Activated naive CD8-positive, alpha-beta T cell treated with anti-CD3 and anti-CD28 coated beads, Interleukin-2, amount 10 ng/mL, durations not matched to agents 7 days and 5 days (primary cell): ENCODE measurements at regions not wholly inside any gene's neighbourhood (a gene's known extent, or its start where the extent isn't known, plus 50 kb on each side); places are given as distances from the start of the nearest gene placed in this dataset.
"Not testable (repeated sequence)": the region's sequence is repeated elsewhere in the genome, so short reads cannot be mapped to it uniquely, and the experiment has no call there.

Experiments
- ATAC-seq: fragments of 150-1000 bp; cut with Tn5 transposase; one replicate; pipeline ENCODE4 v1.10.0; 2021; ENCODE audit warnings: low read depth, moderate library complexity
- POLR2A ChIA-PET: fragments of 350-600 bp; sonication (Branson Sonifier 250); formaldehyde crosslinking; loops from one replicate; lab custom pipeline; 2021; ENCODE audit warnings: antibody characterized with exemption; lab: Charles Lee
- DNase-seq: peaks from one replicate; pipeline ENCODE4 v3.0.0; 2021
- H3K27ac Mint-ChIP-seq: one replicate; pipeline ENCODE4 v1.8.0; 2022; ENCODE audit warnings: mild to moderate bottlenecking, mixed read lengths
- H3K27me3 Mint-ChIP-seq: one replicate; pipeline ENCODE4 v1.8.0; 2022; ENCODE audit warnings: mild to moderate bottlenecking, moderate library complexity, mixed read lengths
- H3K36me3 Mint-ChIP-seq: one replicate; pipeline ENCODE4 v1.8.0; 2021; ENCODE audit warnings: mild to moderate bottlenecking, mixed read lengths
- H3K4me1 Mint-ChIP-seq: one replicate; pipeline ENCODE4 v1.8.0; 2021; ENCODE audit warnings: mixed read lengths
- H3K4me3 Mint-ChIP-seq: one replicate; pipeline ENCODE4 v1.8.0; 2022; ENCODE audit warnings: mild to moderate bottlenecking, moderate library complexity, mixed read lengths
- H3K9me3 Mint-ChIP-seq: one replicate; pipeline ENCODE4 v1.8.0; 2021; ENCODE audit warnings: mixed read lengths

DNA sequence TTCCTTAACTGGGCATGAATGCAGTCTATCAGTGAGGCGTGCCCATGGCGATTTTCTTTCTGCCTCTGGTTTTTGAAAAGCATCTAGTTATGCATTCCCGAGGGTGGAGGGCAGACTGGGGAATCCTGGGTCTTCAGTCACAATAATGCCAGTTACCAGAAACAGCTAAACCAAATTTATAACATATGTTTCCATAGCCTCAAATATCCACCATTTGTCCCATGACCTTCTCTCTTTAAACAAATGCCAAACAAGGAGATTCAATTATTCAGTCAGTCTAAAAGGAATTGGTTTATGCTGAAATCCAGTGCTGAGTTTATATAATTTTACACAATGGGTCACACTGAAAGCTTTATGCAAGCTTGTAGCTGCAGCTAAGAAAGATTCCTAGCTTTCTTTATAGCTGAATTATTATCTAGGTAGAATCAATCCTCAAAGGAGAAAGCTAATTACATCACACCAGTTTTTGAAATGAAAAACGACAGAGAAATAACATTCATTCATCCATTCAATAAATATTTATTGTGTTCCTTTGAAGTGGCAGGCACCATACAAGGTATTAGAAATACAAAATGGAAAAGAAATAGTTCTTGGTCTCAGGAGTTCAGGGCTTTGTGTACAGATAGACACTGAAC is 131.3 kb upstream of the RAP1B start:
- no peak overlapping the region for H3K27ac Mint-ChIP-seq
- no peak overlapping the region for H3K4me3 Mint-ChIP-seq
- H3K36me3 Mint-ChIP-seq, result peaks cover 15% of the 10 kb centered on the region
- no peak for ATAC-seq
- no peak for DNase-seq
- peaks cover 38% of the 10 kb centered on the region for H3K4me1 Mint-ChIP-seq
- POLR2A ChIA-PET, result interaction anchor here (0.6 kb wide), 1 partner anchor 127 kb away, joined by 4 read pairs; no protein-coding TSS in a partner anchor
- H3K9me3 Mint-ChIP-seq, result peaks cover 12% of the 10 kb centered on the region
- H3K27me3 Mint-ChIP-seq, result no peaks in the 10 kb centered on the region

- no peak for DNase-seq
- peaks cover 38% of the 10 kb centered on the region for H3K4me1 Mint-ChIP-seq
- peaks cover 12% of the 10 kb centered on the region for H3K9me3 Mint-ChIP-seq
- H3K36me3 Mint-ChIP-seq, result peaks cover 15% of the 10 kb centered on the region
- no peak overlapping the region for H3K27ac Mint-ChIP-seq
- H3K27me3 Mint-ChIP-seq, result no peaks in the 10 kb centered on the region
- ATAC-seq, result no peak
- POLR2A ChIA-PET, result interaction anchor here (0.6 kb wide), 1 partner anchor 127 kb away, joined by 4 read pairs; no protein-coding TSS in a partner anchor
- H3K4me3 Mint-ChIP-seq, result no peak overlapping the region
These were observed 130.8 kb upstream of the RAP1B start for GRCh38 chr12:68479896-68480291.

GRCh38 chr12:68480526-68480925 is 130.2 kb upstream of the RAP1B start:
- Mint-ChIP-seq H3K9me3 (peaks cover 12% of the 10 kb centered on the region), H3K36me3 (peaks cover 15% of the 10 kb centered on the region), H3K27ac (peak overlapping the region; percentile 40), H3K4me3 (no peak overlapping the region), H3K27me3 (no peaks in the 10 kb centered on the region), H3K4me1 (peaks cover 38% of the 10 kb centered on the region)
- no peak for ATAC-seq
- no peak for DNase-seq
- POLR2A ChIA-PET, result interaction anchor here (1.2 kb wide), 1 partner anchor 18 kb away, joined by 3 read pairs; no protein-coding TSS in a partner anchor

DNA sequence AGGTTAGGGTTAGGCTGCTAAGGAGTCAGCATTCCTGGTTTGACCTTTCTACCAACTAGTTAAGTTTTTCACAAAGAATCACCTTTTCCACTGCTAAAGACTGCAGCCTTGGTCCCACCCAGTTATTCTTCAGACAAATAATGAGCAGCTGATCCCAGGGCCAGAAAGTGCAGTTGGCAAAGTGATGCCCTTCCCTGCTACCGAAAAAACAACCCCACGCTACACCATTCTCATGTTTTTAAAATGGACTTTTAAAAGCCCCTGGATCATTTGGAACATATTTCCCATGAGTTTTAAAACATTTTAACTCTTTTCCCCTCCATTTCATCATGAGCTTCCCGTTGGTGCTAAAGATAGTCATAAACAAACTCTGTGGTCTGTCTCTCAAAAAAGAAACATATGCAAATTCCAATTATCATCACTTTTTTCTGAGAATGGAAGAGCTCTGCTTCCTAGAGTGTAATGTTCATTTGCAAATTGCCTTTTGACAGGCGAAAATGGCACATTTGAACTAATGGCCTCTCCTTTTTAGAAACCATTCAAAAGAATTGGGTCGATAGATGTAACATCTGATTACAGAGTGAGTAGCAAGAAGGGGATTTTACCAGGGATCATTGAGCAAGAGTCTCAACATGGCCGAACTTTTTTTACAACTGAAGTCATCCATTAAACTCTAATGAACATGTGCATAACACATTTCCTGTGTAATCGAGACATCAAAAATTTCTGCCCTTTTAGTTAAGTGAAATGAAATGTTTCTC is 129.3 kb upstream of the RAP1B start:
- peaks cover 15% of the 10 kb centered on the region for H3K36me3 Mint-ChIP-seq
- DNase-seq, result no peak
- H3K4me3 Mint-ChIP-seq, result peak overlapping the region; percentile 64
- ATAC-seq, result peak; percentile 38
- POLR2A ChIA-PET, result interaction anchor here (0.8 to 1.5 kb wide), 4 partner anchors 18 to 106 kb away, joined by 3 to 6 read pairs (median 4); no protein-coding TSS in a partner anchor
- H3K4me1 Mint-ChIP-seq, result peaks cover 38% of the 10 kb centered on the region
- H3K27me3 Mint-ChIP-seq, result no peaks in the 10 kb centered on the region
- H3K27ac Mint-ChIP-seq, result peak overlapping the region; percentile 86
- peaks cover 12% of the 10 kb centered on the region for H3K9me3 Mint-ChIP-seq

GRCh38 chr12:68482014-68482413 is 128.7 kb upstream of the RAP1B start:
- Mint-ChIP-seq H3K4me1 (peaks cover 34% of the 10 kb centered on the region), H3K9me3 (peaks cover 12% of the 10 kb centered on the region), H3K27ac (peak overlapping the region; percentile 86), H3K36me3 (peaks cover 15% of the 10 kb centered on the region), H3K4me3 (peak overlapping the region; percentile 18), H3K27me3 (no peaks in the 10 kb centered on the region)
- POLR2A ChIA-PET, result interaction anchor here (1.2 to 1.5 kb wide), 4 partner anchors 19 to 117 kb away, joined by 3 to 6 read pairs (median 4); no protein-coding TSS in a partner anchor
- DNase-seq (no peak), ATAC-seq (no peak)

- POLR2A ChIA-PET, result interaction anchor here (0.6 to 1.5 kb wide), 6 partner anchors 23 to 129 kb away, joined by 3 to 6 read pairs (median 4); no protein-coding TSS in a partner anchor
- peak overlapping the region; percentile 2 for H3K4me3 Mint-ChIP-seq
These were observed 128.0 kb upstream of the RAP1B start for GRCh38 chr12:68482660-68483059.

DNA sequence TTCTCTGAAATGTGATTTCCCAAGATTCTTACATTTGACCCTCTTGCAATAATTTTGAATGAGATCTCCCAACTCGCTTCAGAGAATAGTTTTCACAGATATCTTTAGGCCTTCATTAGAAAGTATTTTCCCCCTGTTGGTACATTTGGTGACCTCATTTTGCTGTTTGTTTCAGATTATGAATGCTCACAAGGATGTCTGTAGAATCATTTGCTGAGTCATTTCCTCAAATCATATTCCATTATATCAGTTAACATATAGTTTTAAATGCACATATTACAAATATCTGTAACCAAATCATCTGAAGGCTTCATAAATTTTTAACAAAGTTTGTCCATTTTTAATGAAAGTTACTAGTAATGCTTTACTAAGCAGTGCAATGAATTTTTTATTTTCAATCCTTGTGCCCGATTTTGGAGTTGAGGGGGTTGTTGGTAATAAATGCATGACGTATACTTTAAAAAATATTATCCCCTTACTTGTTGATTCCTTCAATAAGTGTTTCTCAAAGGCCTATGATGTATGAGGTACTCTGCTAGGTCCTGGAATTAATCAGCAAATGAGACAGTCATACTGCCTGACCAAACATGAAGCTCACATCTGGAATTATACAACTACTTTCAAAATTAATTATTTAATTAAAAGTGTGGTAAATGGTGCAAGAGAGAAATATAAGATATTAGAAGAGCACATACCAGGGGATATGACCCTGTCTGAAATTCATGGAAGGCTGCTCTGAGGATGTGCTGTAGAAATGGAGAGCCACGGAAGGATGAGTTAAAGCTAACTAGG is 126.9 kb upstream of the RAP1B start:
- no peak for ATAC-seq
- Mint-ChIP-seq H3K4me3 (no peak overlapping the region), H3K36me3 (peaks cover 15% of the 10 kb centered on the region), H3K4me1 (peaks cover 31% of the 10 kb centered on the region), H3K9me3 (peaks cover 9% of the 10 kb centered on the region), H3K27ac (peak overlapping the region; percentile 6), H3K27me3 (no peaks in the 10 kb centered on the region)
- POLR2A ChIA-PET, result interaction anchor here (0.8 kb wide), 1 partner anchor 128 kb away, joined by 3 read pairs; no protein-coding TSS in a partner anchor
- no peak for DNase-seq

More at GRCh38 chr12:68482660-68483059, 128.0 kb upstream of the RAP1B start:
- Mint-ChIP-seq H3K4me1 (peaks cover 31% of the 10 kb centered on the region), H3K27me3 (no peaks in the 10 kb centered on the region), H3K9me3 (peaks cover 9% of the 10 kb centered on the region), H3K27ac (peak overlapping the region; percentile 65), H3K36me3 (peaks cover 15% of the 10 kb centered on the region)
- ATAC-seq (peak; percentile 62), DNase-seq (no peak)

DNA sequence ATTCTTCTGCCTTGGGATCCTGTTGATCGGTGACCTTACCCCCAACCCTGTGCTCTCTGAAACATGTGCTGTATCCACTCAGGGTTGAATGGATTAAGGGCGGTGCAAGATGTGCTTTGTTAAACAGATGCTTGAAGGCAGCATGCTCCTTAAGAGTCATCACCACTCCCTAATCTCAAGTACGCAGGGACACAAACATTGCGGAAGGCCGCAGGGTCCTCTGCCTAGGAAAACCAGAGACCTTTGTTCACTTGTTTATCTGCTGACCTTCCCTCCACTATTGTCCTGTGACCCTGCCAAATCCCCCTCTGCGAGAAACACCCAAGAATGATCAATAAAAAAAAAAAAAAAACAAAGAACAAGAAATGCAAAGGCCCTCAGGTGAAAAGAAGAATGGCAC is 126.1 kb upstream of the RAP1B start:
- H3K27ac Mint-ChIP-seq, H3K9me3 Mint-ChIP-seq, POLR2A ChIA-PET, DNase-seq, ATAC-seq, H3K27me3 Mint-ChIP-seq, H3K4me3 Mint-ChIP-seq: not testable (repeated sequence)
- H3K4me1 Mint-ChIP-seq, result peaks cover 29% of the 10 kb centered on the region
- H3K36me3 Mint-ChIP-seq, result peaks cover 20% of the 10 kb centered on the region

GRCh38 chr12:68486449-68486848 is 124.2 kb upstream of the RAP1B start:
- H3K4me1 Mint-ChIP-seq, result peaks cover 30% of the 10 kb centered on the region
- H3K4me3 Mint-ChIP-seq, POLR2A ChIA-PET, H3K9me3 Mint-ChIP-seq, ATAC-seq, H3K27me3 Mint-ChIP-seq, H3K27ac Mint-ChIP-seq, DNase-seq: not testable (repeated sequence)
- peaks cover 12% of the 10 kb centered on the region for H3K36me3 Mint-ChIP-seq

- H3K4me3 Mint-ChIP-seq, result peak overlapping the region; percentile 17
- no peak overlapping the region for H3K27ac Mint-ChIP-seq
- POLR2A ChIA-PET, result interaction anchor here (0.5 to 1.2 kb wide), 2 partner anchors 25 to 320 kb away, joined by 3 read pairs; partner anchors contain the start of gene MDM2
- H3K36me3 Mint-ChIP-seq, result peaks cover 12% of the 10 kb centered on the region
- H3K9me3 Mint-ChIP-seq, result peaks cover 5% of the 10 kb centered on the region
- ATAC-seq (no peak), DNase-seq (no peak)
- peaks cover 18% of the 10 kb centered on the region for H3K4me1 Mint-ChIP-seq
- no peaks in the 10 kb centered on the region for H3K27me3 Mint-ChIP-seq
These were observed 122.9 kb upstream of the RAP1B start for GRCh38 chr12:68487721-68488309.

- no peak for ATAC-seq
- no peak overlapping the region for H3K27ac Mint-ChIP-seq
- POLR2A ChIA-PET, result interaction anchor here (0.9 kb wide), 1 partner anchor 121 kb away, joined by 3 read pairs; the partner anchor contains the start of gene RAP1B
- no peaks in the 10 kb centered on the region for H3K27me3 Mint-ChIP-seq
- peaks cover 10% of the 10 kb centered on the region for H3K36me3 Mint-ChIP-seq
- H3K9me3 Mint-ChIP-seq, result peaks cover 5% of the 10 kb centered on the region
- no peak overlapping the region for H3K4me3 Mint-ChIP-seq
- no peak for DNase-seq
- H3K4me1 Mint-ChIP-seq, result peaks cover 9% of the 10 kb centered on the region
These were observed 121.4 kb upstream of the RAP1B start for GRCh38 chr12:68489273-68489672.

DNA sequence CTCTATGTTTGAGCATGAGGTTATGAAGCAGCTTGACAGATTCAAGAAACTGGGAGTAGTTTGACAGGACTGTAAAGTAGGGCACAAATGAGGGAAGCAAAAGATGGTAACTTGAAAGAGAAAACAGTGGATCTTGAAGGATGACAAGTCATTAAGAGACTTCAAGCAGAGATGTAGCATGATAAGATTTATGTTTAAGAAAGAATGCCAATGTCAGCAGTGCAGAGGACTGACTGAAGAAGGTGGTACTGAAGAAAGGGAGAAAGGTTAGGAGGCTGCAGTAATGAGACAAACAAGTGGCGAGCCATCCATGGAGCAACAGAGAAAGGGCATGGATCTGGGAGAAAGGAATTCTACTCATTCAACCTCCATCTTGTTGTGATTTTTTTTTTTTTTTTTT is 120.2 kb upstream of the RAP1B start:
- H3K9me3 Mint-ChIP-seq, result peaks cover 5% of the 10 kb centered on the region
- POLR2A ChIA-PET, result no interaction called here
- H3K4me1 Mint-ChIP-seq, result peaks cover 9% of the 10 kb centered on the region
- no peak overlapping the region for H3K4me3 Mint-ChIP-seq
- DNase-seq (no peak), ATAC-seq (no peak)
- H3K36me3 Mint-ChIP-seq, result peaks cover 10% of the 10 kb centered on the region
- no peaks in the 10 kb centered on the region for H3K27me3 Mint-ChIP-seq
- H3K27ac Mint-ChIP-seq, result no peak overlapping the region
